Gastrocnemius medialis (tissue), 4 donors: ENCODE measurements at regions not wholly inside any gene's neighbourhood (a gene's known extent, or its start where the extent isn't known, plus 50 kb on each side); places are given as distances from the start of the nearest gene placed in this dataset.

ENCODE experiments used
- POLR2A ChIP-seq, 2 donors: fragments of 450-650 bp; IDR thresholded peaks; one replicate each; pipeline ENCODE4 v1.6.1; 2017; ENCODE audit warnings: antibody characterized with exemption in 2 of 2, mild to moderate bottlenecking in 2 of 2, moderate library complexity in 2 of 2
- TF ChIP-seq, protein P1 (sequence below), 5 experiments: fragments of 450-650 bp in 3 of 5; fragments of 200-600 bp in 2 of 5; sonication (generic) in 2 of 5; IDR thresholded peaks in 4 of 5; conservative IDR thresholded peaks in 1 of 5; 1 replicate in 4 of 5; 2 replicates in 1 of 5; pipeline ENCODE4 v1.5.1; 2016 to 2019; ENCODE audit warnings: antibody characterized with exemption in 5 of 5, mild to moderate bottlenecking in 3 of 5, moderate library complexity in 3 of 5

DNA sequence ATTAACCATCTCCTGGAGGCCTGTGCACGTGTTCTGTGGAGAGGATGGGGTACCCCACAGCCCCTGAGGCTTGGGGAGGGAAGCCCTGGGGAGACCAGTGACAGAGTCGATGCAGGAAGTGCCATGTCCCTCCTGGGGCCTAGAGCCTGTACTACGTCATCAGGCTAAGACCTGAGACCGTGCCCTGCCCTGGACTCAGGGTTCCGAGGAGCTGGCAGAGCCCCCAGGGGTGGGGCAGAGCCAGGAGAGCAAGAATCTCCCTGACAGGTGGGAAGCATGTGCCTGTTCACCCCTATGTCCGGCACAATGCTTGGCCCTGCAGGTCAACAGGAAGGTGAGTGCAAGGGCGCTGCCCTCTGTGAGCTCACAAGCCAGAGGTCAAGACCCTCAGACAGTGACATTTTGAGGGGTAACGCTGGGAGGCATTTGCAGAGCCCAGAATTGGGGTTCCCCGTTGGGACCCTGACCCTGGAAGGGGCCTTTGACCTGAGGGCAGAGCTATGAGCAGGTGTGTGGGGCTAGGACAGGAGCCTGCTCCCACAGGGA, 781.6 kb downstream of the BRD1 start:
- TF ChIP-seq, protein P1, sequence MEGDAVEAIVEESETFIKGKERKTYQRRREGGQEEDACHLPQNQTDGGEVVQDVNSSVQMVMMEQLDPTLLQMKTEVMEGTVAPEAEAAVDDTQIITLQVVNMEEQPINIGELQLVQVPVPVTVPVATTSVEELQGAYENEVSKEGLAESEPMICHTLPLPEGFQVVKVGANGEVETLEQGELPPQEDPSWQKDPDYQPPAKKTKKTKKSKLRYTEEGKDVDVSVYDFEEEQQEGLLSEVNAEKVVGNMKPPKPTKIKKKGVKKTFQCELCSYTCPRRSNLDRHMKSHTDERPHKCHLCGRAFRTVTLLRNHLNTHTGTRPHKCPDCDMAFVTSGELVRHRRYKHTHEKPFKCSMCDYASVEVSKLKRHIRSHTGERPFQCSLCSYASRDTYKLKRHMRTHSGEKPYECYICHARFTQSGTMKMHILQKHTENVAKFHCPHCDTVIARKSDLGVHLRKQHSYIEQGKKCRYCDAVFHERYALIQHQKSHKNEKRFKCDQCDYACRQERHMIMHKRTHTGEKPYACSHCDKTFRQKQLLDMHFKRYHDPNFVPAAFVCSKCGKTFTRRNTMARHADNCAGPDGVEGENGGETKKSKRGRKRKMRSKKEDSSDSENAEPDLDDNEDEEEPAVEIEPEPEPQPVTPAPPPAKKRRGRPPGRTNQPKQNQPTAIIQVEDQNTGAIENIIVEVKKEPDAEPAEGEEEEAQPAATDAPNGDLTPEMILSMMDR (IDR thresholded peaks at IDR 0.05 in 4 of 5, conservative IDR thresholded peaks at IDR 0.05 in 1 of 5): no peak
- TF ChIP-seq POLR2A (IDR thresholded peaks at IDR 0.05): no peak
